ENCODE measurements at regions not wholly inside any gene's neighbourhood (a gene's known extent, or its start where the extent isn't known, plus 50 kb on each side); places are given as distances from the start of the nearest gene placed in this dataset.

DNA sequence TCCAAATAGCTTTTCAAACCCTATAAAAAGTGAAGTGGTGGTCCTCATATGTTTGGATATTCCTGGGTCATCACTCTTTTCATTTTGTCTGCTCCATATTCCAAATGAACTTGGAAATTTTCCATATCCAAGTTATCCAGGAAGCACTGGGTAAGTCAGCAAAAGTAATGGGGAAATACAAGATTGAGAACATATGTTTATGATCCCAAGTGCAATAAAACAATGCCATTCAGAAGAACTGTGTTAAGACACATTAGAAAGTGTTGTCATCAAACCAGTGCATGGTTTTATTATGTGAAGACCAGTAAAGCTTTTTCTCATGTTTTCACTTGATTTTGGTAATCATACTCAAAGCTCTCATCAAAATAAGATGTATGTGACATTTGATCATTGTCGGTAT lies 363.4 kb downstream of the RPRM start:
- no peak for DNase-seq (ENCODE audit: low read depth, low spot score)
- no peaks in the 10 kb centered on the region for H3K9me3 ChIP-seq (ENCODE audit: control insufficient read depth, insufficient read depth, low read depth, low read length)
- H3K36me3 ChIP-seq (ENCODE audit: control insufficient read depth, insufficient read depth, low read length): no peaks in the 10 kb centered on the region
- POLR2A ChIA-PET: no interaction called here
- H3K27me3 ChIP-seq (ENCODE audit: control insufficient read depth, insufficient read depth, low read length): no peaks in the 10 kb centered on the region
- ATAC-seq: no peak
- TF ChIP-seq TCF7L2 (IDR thresholded peaks at IDR 0.05; ENCODE audit: low read depth, low read length) (no peak), POLR2AphosphoS5 (IDR thresholded peaks at IDR 0.05; ENCODE audit: low read depth, low read length) (no peak), SIN3A (IDR thresholded peaks at IDR 0.05; ENCODE audit: borderline replicate concordance, insufficient read depth, low read depth, low read length) (no peak)
- TF ChIP-seq, protein P1, sequence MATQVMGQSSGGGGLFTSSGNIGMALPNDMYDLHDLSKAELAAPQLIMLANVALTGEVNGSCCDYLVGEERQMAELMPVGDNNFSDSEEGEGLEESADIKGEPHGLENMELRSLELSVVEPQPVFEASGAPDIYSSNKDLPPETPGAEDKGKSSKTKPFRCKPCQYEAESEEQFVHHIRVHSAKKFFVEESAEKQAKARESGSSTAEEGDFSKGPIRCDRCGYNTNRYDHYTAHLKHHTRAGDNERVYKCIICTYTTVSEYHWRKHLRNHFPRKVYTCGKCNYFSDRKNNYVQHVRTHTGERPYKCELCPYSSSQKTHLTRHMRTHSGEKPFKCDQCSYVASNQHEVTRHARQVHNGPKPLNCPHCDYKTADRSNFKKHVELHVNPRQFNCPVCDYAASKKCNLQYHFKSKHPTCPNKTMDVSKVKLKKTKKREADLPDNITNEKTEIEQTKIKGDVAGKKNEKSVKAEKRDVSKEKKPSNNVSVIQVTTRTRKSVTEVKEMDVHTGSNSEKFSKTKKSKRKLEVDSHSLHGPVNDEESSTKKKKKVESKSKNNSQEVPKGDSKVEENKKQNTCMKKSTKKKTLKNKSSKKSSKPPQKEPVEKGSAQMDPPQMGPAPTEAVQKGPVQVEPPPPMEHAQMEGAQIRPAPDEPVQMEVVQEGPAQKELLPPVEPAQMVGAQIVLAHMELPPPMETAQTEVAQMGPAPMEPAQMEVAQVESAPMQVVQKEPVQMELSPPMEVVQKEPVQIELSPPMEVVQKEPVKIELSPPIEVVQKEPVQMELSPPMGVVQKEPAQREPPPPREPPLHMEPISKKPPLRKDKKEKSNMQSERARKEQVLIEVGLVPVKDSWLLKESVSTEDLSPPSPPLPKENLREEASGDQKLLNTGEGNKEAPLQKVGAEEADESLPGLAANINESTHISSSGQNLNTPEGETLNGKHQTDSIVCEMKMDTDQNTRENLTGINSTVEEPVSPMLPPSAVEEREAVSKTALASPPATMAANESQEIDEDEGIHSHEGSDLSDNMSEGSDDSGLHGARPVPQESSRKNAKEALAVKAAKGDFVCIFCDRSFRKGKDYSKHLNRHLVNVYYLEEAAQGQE (IDR thresholded peaks at IDR 0.05; ENCODE audit: insufficient read depth in 1 of 2, low read depth in 2 of 2, low read length in 1 of 2): no peak
- TF ChIP-seq, protein P2, sequence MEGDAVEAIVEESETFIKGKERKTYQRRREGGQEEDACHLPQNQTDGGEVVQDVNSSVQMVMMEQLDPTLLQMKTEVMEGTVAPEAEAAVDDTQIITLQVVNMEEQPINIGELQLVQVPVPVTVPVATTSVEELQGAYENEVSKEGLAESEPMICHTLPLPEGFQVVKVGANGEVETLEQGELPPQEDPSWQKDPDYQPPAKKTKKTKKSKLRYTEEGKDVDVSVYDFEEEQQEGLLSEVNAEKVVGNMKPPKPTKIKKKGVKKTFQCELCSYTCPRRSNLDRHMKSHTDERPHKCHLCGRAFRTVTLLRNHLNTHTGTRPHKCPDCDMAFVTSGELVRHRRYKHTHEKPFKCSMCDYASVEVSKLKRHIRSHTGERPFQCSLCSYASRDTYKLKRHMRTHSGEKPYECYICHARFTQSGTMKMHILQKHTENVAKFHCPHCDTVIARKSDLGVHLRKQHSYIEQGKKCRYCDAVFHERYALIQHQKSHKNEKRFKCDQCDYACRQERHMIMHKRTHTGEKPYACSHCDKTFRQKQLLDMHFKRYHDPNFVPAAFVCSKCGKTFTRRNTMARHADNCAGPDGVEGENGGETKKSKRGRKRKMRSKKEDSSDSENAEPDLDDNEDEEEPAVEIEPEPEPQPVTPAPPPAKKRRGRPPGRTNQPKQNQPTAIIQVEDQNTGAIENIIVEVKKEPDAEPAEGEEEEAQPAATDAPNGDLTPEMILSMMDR (IDR thresholded peaks at IDR 0.05): no peak
- H3K27ac ChIP-seq (ENCODE audit: low read length): no peak overlapping the region
- CTCF ChIA-PET: no interaction called here
- H3K4me1 ChIP-seq (ENCODE audit: control insufficient read depth, insufficient read depth, low read length): no peaks in the 10 kb centered on the region
- no TSS peak for BruUV-seq (replicated peaks)
- intact Hi-C loops (cut with micrococcal nuclease; ENCODE audit: unreplicated experiment): no loop called here
- in situ Hi-C loops (cut with HindIII; ENCODE audit: low pct_unique_long_range_greater_than_20kb, low sequenced_read_pairs): no loop called here
- H3K4me3 ChIP-seq (ENCODE audit: low read depth in 2 of 2, low read length in 2 of 2): no peak overlapping the region

DNA sequence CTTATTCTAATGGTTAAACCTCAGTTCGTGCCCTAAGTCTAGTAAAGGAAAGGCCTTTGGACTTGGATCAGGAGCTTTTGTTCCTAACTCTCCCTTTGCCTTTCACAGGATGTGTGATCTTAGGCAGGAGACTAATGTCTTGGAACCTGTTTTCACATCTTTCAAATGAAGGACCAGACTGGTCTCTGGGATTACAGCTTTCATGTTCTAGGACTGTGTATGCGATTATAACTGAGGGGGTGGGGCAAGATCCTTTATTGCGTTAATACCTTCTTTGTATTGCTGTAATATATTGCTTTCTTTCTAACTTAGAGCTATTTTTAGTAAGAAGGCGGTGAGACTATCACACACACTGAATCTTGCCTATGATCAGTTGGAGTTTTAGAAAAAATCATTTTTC lies 368.1 kb downstream of the RPRM start:
- no peaks in the 10 kb centered on the region for H3K27me3 ChIP-seq (ENCODE audit: control insufficient read depth, insufficient read depth, low read length)
- POLR2A ChIA-PET: no interaction called here
- ATAC-seq (no peak), DNase-seq (ENCODE audit: low read depth, low spot score) (no peak)
- no peaks in the 10 kb centered on the region for H3K9me3 ChIP-seq (ENCODE audit: control insufficient read depth, insufficient read depth, low read depth, low read length)
- TF ChIP-seq, protein P1 (IDR thresholded peaks at IDR 0.05; ENCODE audit: insufficient read depth in 1 of 2, low read depth in 2 of 2, low read length in 1 of 2): no peak
- TF ChIP-seq, protein P2 (IDR thresholded peaks at IDR 0.05): no peak
- TF ChIP-seq POLR2AphosphoS5 (IDR thresholded peaks at IDR 0.05; ENCODE audit: low read depth, low read length): no peak
- no peak for TF ChIP-seq SIN3A (IDR thresholded peaks at IDR 0.05; ENCODE audit: borderline replicate concordance, insufficient read depth, low read depth, low read length)
- TF ChIP-seq TCF7L2 (IDR thresholded peaks at IDR 0.05; ENCODE audit: low read depth, low read length): no peak
- H3K4me3 ChIP-seq (ENCODE audit: low read depth in 2 of 2, low read length in 2 of 2): no peak overlapping the region
- no peaks in the 10 kb centered on the region for H3K4me1 ChIP-seq (ENCODE audit: control insufficient read depth, insufficient read depth, low read length)
- H3K27ac ChIP-seq (ENCODE audit: low read length): no peak overlapping the region
- CTCF ChIA-PET: no interaction called here
- intact Hi-C loops (cut with micrococcal nuclease; ENCODE audit: unreplicated experiment): no loop called here
- H3K36me3 ChIP-seq (ENCODE audit: control insufficient read depth, insufficient read depth, low read length): no peaks in the 10 kb centered on the region
- BruUV-seq (replicated peaks): no TSS peak
- in situ Hi-C loops (cut with HindIII; ENCODE audit: low pct_unique_long_range_greater_than_20kb, low sequenced_read_pairs): no loop called here

Data from Panc1 (cell line).